ENCODE measurements at regions not wholly inside any gene's neighbourhood (a gene's known extent, or its start where the extent isn't known, plus 50 kb on each side); places are given as distances from the start of the nearest gene placed in this dataset.
"Not testable (repeated sequence)": the region's sequence is repeated elsewhere in the genome, so short reads cannot be mapped to it uniquely, and the experiment has no call there.

DNA sequence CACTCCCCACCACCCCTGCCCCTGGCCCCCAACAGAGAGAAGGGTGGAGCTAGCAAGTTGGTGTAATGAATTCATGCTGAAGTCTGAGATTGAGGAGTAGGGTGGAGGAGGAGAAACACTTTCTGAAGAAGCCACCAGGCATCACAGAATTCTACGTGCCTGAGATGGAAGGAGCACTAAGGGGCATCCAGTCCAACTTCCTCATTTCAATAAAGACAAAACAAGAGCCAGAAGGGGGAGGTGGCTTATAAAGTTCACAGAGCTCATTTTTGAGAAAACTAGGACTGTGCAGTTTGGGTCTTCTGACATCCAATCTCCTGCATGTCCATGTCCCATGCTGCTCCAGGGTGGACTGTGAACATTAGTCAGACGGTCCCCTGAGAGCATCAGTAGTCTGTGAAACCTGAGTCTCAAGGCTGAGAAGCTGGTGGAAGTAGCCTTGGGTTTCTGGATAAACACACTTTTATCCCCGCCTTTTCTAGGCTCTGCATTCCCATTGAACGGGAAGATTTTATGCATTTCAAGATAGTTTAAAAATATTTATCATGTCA is 77.7 kb downstream of the TRIM43 start:
- intact Hi-C loops (cut with DNase I) = no loop called here
- H3K27ac ChIP-seq = no peak overlapping the region
- no peaks in the 10 kb centered on the region for H3K4me1 ChIP-seq

GRCh38 chr2:95670167-95670566 is 78.4 kb downstream of the TRIM43 start:
- H3K36me3 ChIP-seq = no peaks in the 10 kb centered on the region
- H3K27ac ChIP-seq = no peak overlapping the region
- no peak overlapping the region for H3K4me3 ChIP-seq
- no peaks in the 10 kb centered on the region for H3K27me3 ChIP-seq
- no peak for TF ChIP-seq EP300 (IDR thresholded peaks at IDR 0.05)
- no peak for TF ChIP-seq POLR2AphosphoS5 (IDR thresholded peaks at IDR 0.05)
- no peak for TF ChIP-seq CTCF (IDR thresholded peaks at IDR 0.05)
- no peak for TF ChIP-seq POLR2A (IDR thresholded peaks at IDR 0.05)
- no peaks in the 10 kb centered on the region for H3K4me1 ChIP-seq
- DNase-seq = no peak
- 77 to 80% methylated on average over 2 of the region's 2 CpGs for WGBS, 2 donors
- no peaks in the 10 kb centered on the region for H3K9me3 ChIP-seq
- intact Hi-C loops (cut with DNase I) = no loop called here

More for the DNA sequence above, 77.7 kb downstream of the TRIM43 start:
- 66 to 70% methylated on average over 4 of the region's 4 CpGs for WGBS, 2 donors
- TF ChIP-seq POLR2AphosphoS5 (IDR thresholded peaks at IDR 0.05) = no peak
- no peak for TF ChIP-seq EP300 (IDR thresholded peaks at IDR 0.05)
- TF ChIP-seq POLR2A (IDR thresholded peaks at IDR 0.05) = no peak
- TF ChIP-seq CTCF (IDR thresholded peaks at IDR 0.05) = no peak
- H3K4me3 ChIP-seq = no peak overlapping the region
- no peaks in the 10 kb centered on the region for H3K9me3 ChIP-seq
- no peaks in the 10 kb centered on the region for H3K36me3 ChIP-seq
- no peaks in the 10 kb centered on the region for H3K27me3 ChIP-seq
- DNase-seq = no peak

DNA sequence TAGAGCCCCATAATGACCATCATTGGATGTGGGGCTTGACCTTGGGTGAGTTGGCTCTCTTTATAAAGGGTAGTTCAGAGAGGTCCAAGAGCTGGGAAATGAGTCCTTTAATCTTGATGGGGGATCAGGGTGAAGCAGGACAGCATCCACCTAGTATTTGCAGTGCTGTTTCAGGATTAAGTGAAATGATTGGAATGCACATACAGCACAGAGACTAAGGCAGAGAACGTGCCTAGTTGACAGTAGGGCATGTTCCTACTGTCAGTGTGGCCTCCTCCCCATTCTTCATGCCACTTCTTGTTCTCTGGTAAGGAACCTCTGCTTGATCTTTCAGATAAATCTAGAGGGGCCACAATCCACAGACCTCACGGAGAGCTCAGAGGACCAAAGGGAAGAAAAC is 78.9 kb downstream of the TRIM43 start:
- Histone ChIP-seq H3K27me3 (no peaks in the 10 kb centered on the region), H3K36me3 (no peaks in the 10 kb centered on the region), H3K4me1 (no peaks in the 10 kb centered on the region), H3K4me3 (no peak overlapping the region), H3K9me3 (no peaks in the 10 kb centered on the region), H3K27ac (no peak overlapping the region)
- no peak for TF ChIP-seq POLR2A (IDR thresholded peaks at IDR 0.05)
- no peak for TF ChIP-seq POLR2AphosphoS5 (IDR thresholded peaks at IDR 0.05)
- TF ChIP-seq EP300 (IDR thresholded peaks at IDR 0.05) = no peak
- no peak for TF ChIP-seq CTCF (IDR thresholded peaks at IDR 0.05)
- WGBS, 2 donors = 80 to 82% methylated on average over 2 of the region's 2 CpGs
- intact Hi-C loops (cut with DNase I) = no loop called here
- DNase-seq = no peak

GRCh38 chr2:95671171-95671570 is 79.4 kb downstream of the TRIM43 start:
- H3K36me3 ChIP-seq; H3K9me3 ChIP-seq; H3K27ac ChIP-seq; H3K4me3 ChIP-seq; DNase-seq; H3K4me1 ChIP-seq; H3K27me3 ChIP-seq; intact Hi-C loops (cut with DNase I): not testable (repeated sequence)
- 91 to 92% methylated on average over 4 of the region's 4 CpGs for WGBS, 2 donors

DNA sequence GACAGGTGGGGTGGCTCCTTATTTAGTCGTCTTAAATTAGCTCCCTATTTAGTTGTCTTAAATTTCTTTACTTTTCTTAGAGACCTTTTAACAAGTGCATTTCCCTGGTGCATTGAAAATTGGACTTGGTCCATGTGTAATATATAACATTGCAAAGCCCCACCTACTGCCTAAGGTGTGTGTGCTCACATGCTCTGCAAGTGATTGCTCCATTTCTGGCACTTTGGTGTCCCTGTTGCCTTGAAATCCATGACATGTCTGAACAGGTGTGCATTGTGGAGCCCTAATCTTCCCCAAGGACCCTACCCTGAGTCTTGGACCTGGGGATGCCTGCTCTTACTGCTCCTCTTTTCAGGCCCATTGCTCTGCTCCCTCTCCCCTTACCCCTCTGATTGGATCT is 80.2 kb downstream of the TRIM43 start:
- H3K27me3 ChIP-seq; H3K4me3 ChIP-seq; H3K4me1 ChIP-seq; H3K9me3 ChIP-seq; intact Hi-C loops (cut with DNase I); DNase-seq; H3K36me3 ChIP-seq; H3K27ac ChIP-seq: not testable (repeated sequence)
- WGBS, 2 donors = 21 to 63% methylated on average over 1 of the region's 1 CpG

GRCh38 chr2:95672500-95672899 is 80.7 kb downstream of the TRIM43 start:
- H3K9me3 ChIP-seq; H3K27me3 ChIP-seq; intact Hi-C loops (cut with DNase I); H3K4me3 ChIP-seq; DNase-seq; H3K36me3 ChIP-seq; H3K27ac ChIP-seq; H3K4me1 ChIP-seq: not testable (repeated sequence)
- WGBS, 2 donors = 12 to 40% methylated on average over 1 of the region's 1 CpG
